Activated CD4-positive, alpha-beta T cell treated with anti-CD3 and anti-CD28 coated beads for 36 hours (primary cell): ENCODE measurements at regions not wholly inside any gene's neighbourhood (a gene's known extent, or its start where the extent isn't known, plus 50 kb on each side); places are given as distances from the start of the nearest gene placed in this dataset.

Experiments used
- ATAC-seq: fragments of 200-7000 bp; cut with Tn5 transposase; one replicate; pipeline ENCODE4 v1.10.0; 2021; ENCODE audit warnings: mild to moderate bottlenecking, moderate library complexity
- CTCF ChIA-PET: fragments of 350-600 bp; sonication (Branson Sonifier 250); formaldehyde crosslinking; loops from one replicate; lab custom pipeline; 2021; ENCODE audit warnings: antibody characterized with exemption; lab: Charles Lee
- POLR2A ChIA-PET: fragments of 350-600 bp; sonication (Branson Sonifier 250); formaldehyde crosslinking; loops from one replicate; lab custom pipeline; 2021; ENCODE audit warnings: antibody characterized with exemption, inconsistent platforms; lab: Charles Lee
- DNase-seq: peaks from one replicate; pipeline ENCODE4 v3.0.0-alpha.2; 2020
- H3K27ac Mint-ChIP-seq: one replicate; pipeline ENCODE4 v1.8.0; 2021; ENCODE audit warnings: mixed read lengths
- H3K27me3 Mint-ChIP-seq: one replicate; pipeline ENCODE4 v1.8.0; 2021; ENCODE audit warnings: mixed read lengths
- H3K36me3 Mint-ChIP-seq: one replicate; pipeline ENCODE4 v1.8.0; 2021; ENCODE audit warnings: low read depth, mixed read lengths
- H3K4me1 Mint-ChIP-seq: one replicate; pipeline ENCODE4 v1.8.0; 2021; ENCODE audit warnings: mixed read lengths
- H3K4me3 Mint-ChIP-seq: one replicate; pipeline ENCODE4 v1.8.0; 2021; ENCODE audit warnings: mild to moderate bottlenecking, moderate library complexity, mixed read lengths
- H3K9me3 Mint-ChIP-seq: one replicate; pipeline ENCODE4 v1.8.0; 2021; ENCODE audit warnings: low read depth, mixed read lengths
- intact Hi-C, 2 experiments: fragments of 100-400 bp; cut with DNase I in 1 of 2; cut with micrococcal nuclease in 1 of 2; formaldehyde crosslinking; loops; one replicate each; pipeline versions ENCODE4 v1.14.2 to v1.15.1; 2022 to 2024; cut with DNase I, micrococcal nuclease

- Mint-ChIP-seq H3K36me3 (no peaks in the 10 kb centered on the region), H3K27ac (no peak overlapping the region), H3K4me1 (no peaks in the 10 kb centered on the region), H3K9me3 (no peaks in the 10 kb centered on the region), H3K27me3 (peaks cover 7% of the 10 kb centered on the region), H3K4me3 (no peak overlapping the region)
- POLR2A ChIA-PET, result no interaction called here
- DNase-seq (no peak), ATAC-seq (no peak)
- intact Hi-C loops, result no loop called here
- CTCF ChIA-PET, result interaction anchor here (1.0 kb wide), 1 partner anchor 339 kb away, joined by 3 read pairs; no protein-coding TSS in a partner anchor
These were observed 56.0 kb upstream of the PIK3CG start for GRCh38 chr7:106808967-106809635.

GRCh38 chr7:106811472-106811871 is 53.6 kb upstream of the PIK3CG start:
- CTCF ChIA-PET, result interaction anchor here (1.0 kb wide), 1 partner anchor 18 kb away, joined by 5 read pairs; no protein-coding TSS in a partner anchor
- POLR2A ChIA-PET, result interaction anchor here (0.7 kb wide), 1 partner anchor 769 kb away, joined by 3 read pairs; no protein-coding TSS in a partner anchor
- Mint-ChIP-seq H3K9me3 (no peaks in the 10 kb centered on the region), H3K4me1 (no peaks in the 10 kb centered on the region), H3K4me3 (no peak overlapping the region), H3K36me3 (no peaks in the 10 kb centered on the region), H3K27ac (no peak overlapping the region), H3K27me3 (no peaks in the 10 kb centered on the region)
- DNase-seq (no peak), ATAC-seq (no peak)
- intact Hi-C loops, result no loop called here

- H3K9me3 Mint-ChIP-seq, result no peaks in the 10 kb centered on the region
- DNase-seq (no peak), ATAC-seq (peak; percentile 26)
- no peaks in the 10 kb centered on the region for H3K36me3 Mint-ChIP-seq
- H3K4me3 Mint-ChIP-seq, result no peak overlapping the region
- no peaks in the 10 kb centered on the region for H3K27me3 Mint-ChIP-seq
- H3K27ac Mint-ChIP-seq, result no peak overlapping the region
- CTCF ChIA-PET, result interaction anchor here (0.7 to 1.1 kb wide), 3 partner anchors 19 to 193 kb away, joined by 3 to 5 read pairs (median 3); no protein-coding TSS in a partner anchor
- intact Hi-C loops, result no loop called here
- POLR2A ChIA-PET, result interaction anchor here (1.0 kb wide), 1 partner anchor 21 kb away, joined by 3 read pairs; no protein-coding TSS in a partner anchor
- no peaks in the 10 kb centered on the region for H3K4me1 Mint-ChIP-seq
These were observed 52.9 kb upstream of the PIK3CG start for GRCh38 chr7:106812027-106812643.

GRCh38 chr7:106813705-106814305 is 51.3 kb upstream of the PIK3CG start:
- CTCF ChIA-PET, result interaction anchor here (0.7 kb wide), 1 partner anchor 57 kb away, joined by 3 read pairs; no protein-coding TSS in a partner anchor
- no peak overlapping the region for H3K4me3 Mint-ChIP-seq

GRCh38 chr7:106814887-106815286 is 50.2 kb upstream of the PIK3CG start:
- intact Hi-C loops, result no loop called here
- H3K9me3 Mint-ChIP-seq, result no peaks in the 10 kb centered on the region
- H3K27ac Mint-ChIP-seq, result no peak overlapping the region
- no peak overlapping the region for H3K4me3 Mint-ChIP-seq
- CTCF ChIA-PET, result interaction anchor here (0.7 kb wide), 1 partner anchor 260 kb away, joined by 3 read pairs; no protein-coding TSS in a partner anchor
- no peaks in the 10 kb centered on the region for H3K4me1 Mint-ChIP-seq
- H3K27me3 Mint-ChIP-seq, result no peaks in the 10 kb centered on the region
- ATAC-seq (no peak), DNase-seq (no peak)
- no peaks in the 10 kb centered on the region for H3K36me3 Mint-ChIP-seq
- POLR2A ChIA-PET, result no interaction called here

More at GRCh38 chr7:106813705-106814305, 51.3 kb upstream of the PIK3CG start:
- Mint-ChIP-seq H3K27ac (no peak overlapping the region), H3K27me3 (no peaks in the 10 kb centered on the region), H3K9me3 (no peaks in the 10 kb centered on the region), H3K4me1 (no peaks in the 10 kb centered on the region), H3K36me3 (no peaks in the 10 kb centered on the region)
- intact Hi-C loops, result no loop called here
- POLR2A ChIA-PET, result no interaction called here
- no peak for DNase-seq
- no peak for ATAC-seq
